ENCODE measurements at regions not wholly inside any gene's neighbourhood (a gene's known extent, or its start where the extent isn't known, plus 50 kb on each side); places are given as distances from the start of the nearest gene placed in this dataset.

- no peak overlapping the region for H3K4me3 ChIP-seq
- ATAC-seq (ENCODE audit: insufficient number of reproducible peaks, low FRiP score, low read depth) (no peak), DNase-seq (ENCODE audit: low spot score) (no peak)
- H3K27ac ChIP-seq: no peak overlapping the region
- no peaks in the 10 kb centered on the region for H3K36me3 ChIP-seq
- no peaks in the 10 kb centered on the region for H3K9me3 ChIP-seq
- peaks cover 11 to 28% of the 10 kb centered on the region in 2 donors for H3K4me1 ChIP-seq (ENCODE audit: control insufficient read depth in 1 of 2, low read depth in 2 of 2)
- TF ChIP-seq CTCF (IDR thresholded peaks at IDR 0.05): no peak
- H3K27me3 ChIP-seq (replicated peaks; ENCODE audit: insufficient read depth): no peaks in the 10 kb centered on the region
These were observed 191.0 kb upstream of the ARL4C start for GRCh38 chr2:234687718-234688475.

GRCh38 chr2:234686088-234686890 is 189.4 kb upstream of the ARL4C start:
- H3K27me3 ChIP-seq (replicated peaks; ENCODE audit: insufficient read depth): no peaks in the 10 kb centered on the region
- DNase-seq (ENCODE audit: low spot score) (no peak), ATAC-seq (ENCODE audit: insufficient number of reproducible peaks, low FRiP score, low read depth) (no peak)
- peaks cover 8 to 16% of the 10 kb centered on the region in 2 donors for H3K4me1 ChIP-seq (ENCODE audit: control insufficient read depth in 1 of 2, low read depth in 2 of 2)
- H3K36me3 ChIP-seq: no peaks in the 10 kb centered on the region
- no peak overlapping the region for H3K27ac ChIP-seq
- H3K9me3 ChIP-seq: no peaks in the 10 kb centered on the region
- TF ChIP-seq CTCF (IDR thresholded peaks at IDR 0.05): no peak
- no peak overlapping the region for H3K4me3 ChIP-seq

DNA sequence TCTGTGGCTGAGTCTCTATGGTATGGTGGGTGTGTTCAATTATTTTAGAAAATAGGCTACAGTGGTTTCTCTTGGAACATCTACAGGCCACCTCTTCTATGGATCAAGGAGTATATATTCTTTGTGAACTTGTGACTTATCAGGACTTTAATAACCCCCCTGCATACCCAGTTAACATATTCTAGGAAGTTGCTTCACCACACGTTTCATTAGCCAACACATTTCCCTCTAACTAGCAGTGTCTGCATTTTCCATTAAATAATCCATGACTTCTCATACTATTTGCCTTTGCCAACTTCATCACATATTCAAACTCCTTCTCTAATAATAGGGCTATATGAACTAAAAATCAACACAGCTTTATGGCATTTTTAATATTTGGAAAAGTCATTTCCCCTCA is 187.6 kb upstream of the ARL4C start:
- no peaks in the 10 kb centered on the region for H3K9me3 ChIP-seq

GRCh38 chr2:234683950-234684349 is 187.1 kb upstream of the ARL4C start:
- Histone ChIP-seq H3K4me3 (no peak overlapping the region), H3K9me3 (no peaks in the 10 kb centered on the region), H3K27ac (no peak overlapping the region), H3K36me3 (no peaks in the 10 kb centered on the region), H3K4me1 (ENCODE audit: control insufficient read depth in 1 of 2, low read depth in 2 of 2) (peaks cover under 1 to 17% of the 10 kb centered on the region in 2 donors), H3K27me3 (replicated peaks; ENCODE audit: insufficient read depth) (no peaks in the 10 kb centered on the region)
- ATAC-seq (ENCODE audit: insufficient number of reproducible peaks, low FRiP score, low read depth) (no peak), DNase-seq (ENCODE audit: low spot score) (no peak)
- no peak for TF ChIP-seq CTCF (IDR thresholded peaks at IDR 0.05)

More for the DNA sequence above, 187.6 kb upstream of the ARL4C start:
- Histone ChIP-seq H3K4me1 (ENCODE audit: control insufficient read depth in 1 of 2, low read depth in 2 of 2) (peaks cover 0 to 11% of the 10 kb centered on the region in 2 donors), H3K36me3 (no peaks in the 10 kb centered on the region), H3K27me3 (replicated peaks; ENCODE audit: insufficient read depth) (no peaks in the 10 kb centered on the region), H3K27ac (no peak overlapping the region), H3K4me3 (no peak overlapping the region)
- no peak for DNase-seq (ENCODE audit: low spot score)
- no peak for TF ChIP-seq CTCF (IDR thresholded peaks at IDR 0.05)
- no peak for ATAC-seq (ENCODE audit: insufficient number of reproducible peaks, low FRiP score, low read depth)

- Histone ChIP-seq H3K4me3 (no peak overlapping the region), H3K27me3 (replicated peaks; ENCODE audit: insufficient read depth) (no peaks in the 10 kb centered on the region), H3K9me3 (no peaks in the 10 kb centered on the region), H3K36me3 (no peaks in the 10 kb centered on the region), H3K4me1 (ENCODE audit: control insufficient read depth in 1 of 2, low read depth in 2 of 2) (peaks cover 5 to 29% of the 10 kb centered on the region in 2 donors), H3K27ac (no peak overlapping the region)
- ATAC-seq (ENCODE audit: insufficient number of reproducible peaks, low FRiP score, low read depth) (no peak), DNase-seq (ENCODE audit: low spot score) (no peak)
- TF ChIP-seq CTCF (IDR thresholded peaks at IDR 0.05): no peak
These were observed 185.8 kb upstream of the ARL4C start for GRCh38 chr2:234682492-234683228.
